ENCODE measurements at regions not wholly inside any gene's neighbourhood (a gene's known extent, or its start where the extent isn't known, plus 50 kb on each side); places are given as distances from the start of the nearest gene placed in this dataset.

- no peak for DNase-seq (ENCODE audit: low read depth)
- no peak for TF ChIP-seq CTCF (IDR thresholded peaks at IDR 0.05; ENCODE audit: low read depth, low read length, missing control alignments)
- no peak overlapping the region for H3K4me3 ChIP-seq (ENCODE audit: low read depth, low read length)
- in situ Hi-C loops (cut with HindIII; ENCODE audit: low sequenced_read_pairs) = no loop called here
Observed at GRCh38 chr14:99028521-99028920, 243.5 kb downstream of the BCL11B start.

- in situ Hi-C loops (cut with HindIII; ENCODE audit: low sequenced_read_pairs) = no loop called here
- TF ChIP-seq CTCF (IDR thresholded peaks at IDR 0.05; ENCODE audit: low read depth, low read length, missing control alignments) = no peak
- H3K4me3 ChIP-seq (ENCODE audit: low read depth, low read length) = no peak overlapping the region
- no peak for DNase-seq (ENCODE audit: low read depth)
Observed at GRCh38 chr14:99029145-99029915, 242.7 kb downstream of the BCL11B start.

GRCh38 chr14:99029916-99030305 is 242.1 kb downstream of the BCL11B start:
- H3K4me3 ChIP-seq (ENCODE audit: low read depth, low read length) = no peak overlapping the region
- DNase-seq (ENCODE audit: low read depth) = no peak
- in situ Hi-C loops (cut with HindIII; ENCODE audit: low sequenced_read_pairs) = no loop called here
- no peak for TF ChIP-seq CTCF (IDR thresholded peaks at IDR 0.05; ENCODE audit: low read depth, low read length, missing control alignments)

- H3K4me3 ChIP-seq (ENCODE audit: low read depth, low read length) = no peak overlapping the region
- in situ Hi-C loops (cut with HindIII; ENCODE audit: low sequenced_read_pairs) = no loop called here
- DNase-seq (ENCODE audit: low read depth) = no peak
- no peak for TF ChIP-seq CTCF (IDR thresholded peaks at IDR 0.05; ENCODE audit: low read depth, low read length, missing control alignments)
Observed at GRCh38 chr14:99030454-99030853, 241.5 kb downstream of the BCL11B start.

- TF ChIP-seq CTCF (IDR thresholded peaks at IDR 0.05; ENCODE audit: low read depth, low read length, missing control alignments) = no peak
- no peak overlapping the region for H3K4me3 ChIP-seq (ENCODE audit: low read depth, low read length)
- no peak for DNase-seq (ENCODE audit: low read depth)
- in situ Hi-C loops (cut with HindIII; ENCODE audit: low sequenced_read_pairs) = no loop called here
Observed at GRCh38 chr14:99032759-99033158, 239.2 kb downstream of the BCL11B start.

GRCh38 chr14:99033951-99034350 is 238.0 kb downstream of the BCL11B start:
- DNase-seq (ENCODE audit: low read depth) = no peak
- H3K4me3 ChIP-seq (ENCODE audit: low read depth, low read length) = no peak overlapping the region
- in situ Hi-C loops (cut with HindIII; ENCODE audit: low sequenced_read_pairs) = no loop called here
- TF ChIP-seq CTCF (IDR thresholded peaks at IDR 0.05; ENCODE audit: low read depth, low read length, missing control alignments) = no peak
